ENCODE measurements at regions not wholly inside any gene's neighbourhood (a gene's known extent, or its start where the extent isn't known, plus 50 kb on each side); places are given as distances from the start of the nearest gene placed in this dataset.
"Not testable (repeated sequence)": the region's sequence is repeated elsewhere in the genome, so short reads cannot be mapped to it uniquely, and the experiment has no call there.

- DNase-seq: no peak
Measured at GRCh38 chr9:78986446-78986845, 585.3 kb upstream of the TLE4 start.

- DNase-seq: no peak
Measured at GRCh38 chr9:78989031-78989658, 582.6 kb upstream of the TLE4 start.

- no peak for DNase-seq
Measured at GRCh38 chr9:78994471-78994870, 577.3 kb upstream of the TLE4 start.

- not testable (repeated sequence) for DNase-seq
Measured at GRCh38 chr9:78994974-78995373, 576.8 kb upstream of the TLE4 start.

- DNase-seq: no peak
Measured at GRCh38 chr9:78997296-78997695, 574.5 kb upstream of the TLE4 start.

- DNase-seq: no peak
Measured at GRCh38 chr9:79000230-79001002, 571.3 kb upstream of the TLE4 start.

GRCh38 chr9:79001012-79001411, 570.8 kb upstream of the TLE4 start:
- no peak for DNase-seq

- DNase-seq: no peak
Measured at GRCh38 chr9:79003514-79003913, 568.3 kb upstream of the TLE4 start.

- DNase-seq: no peak
Measured at GRCh38 chr9:79004032-79004431, 567.7 kb upstream of the TLE4 start.

GRCh38 chr9:79006546-79006945, 565.2 kb upstream of the TLE4 start:
- DNase-seq: no peak

GRCh38 chr9:79007701-79008483, 563.9 kb upstream of the TLE4 start:
- DNase-seq: no peak

- no peak for DNase-seq
Measured at GRCh38 chr9:79008916-79009315, 562.8 kb upstream of the TLE4 start.

GRCh38 chr9:79011461-79011860, 560.3 kb upstream of the TLE4 start:
- DNase-seq: no peak

- no peak for DNase-seq
Measured at GRCh38 chr9:79012561-79012960, 559.2 kb upstream of the TLE4 start.

- no peak for DNase-seq
Measured at GRCh38 chr9:79013715-79014610, 557.8 kb upstream of the TLE4 start.

GRCh38 chr9:79014929-79015699, 556.7 kb upstream of the TLE4 start:
- DNase-seq: no peak

GRCh38 chr9:79015951-79016350, 555.8 kb upstream of the TLE4 start:
- DNase-seq: no peak

GRCh38 chr9:79020276-79020675, 551.5 kb upstream of the TLE4 start:
- peak; percentile 35 to 80 for DNase-seq

GRCh38 chr9:79021084-79021483, 550.7 kb upstream of the TLE4 start:
- DNase-seq: no peak

- no peak for DNase-seq
Measured at GRCh38 chr9:79023134-79023580, 548.6 kb upstream of the TLE4 start.

- peak; percentile 65 to 73 for DNase-seq
Measured at GRCh38 chr9:79026316-79026715, 545.4 kb upstream of the TLE4 start.

- no peak for DNase-seq
Measured at GRCh38 chr9:79028101-79028500, 543.7 kb upstream of the TLE4 start.

Measured in NCI-H187 (cell line).